ENCODE measurements at regions not wholly inside any gene's neighbourhood (a gene's known extent, or its start where the extent isn't known, plus 50 kb on each side); places are given as distances from the start of the nearest gene placed in this dataset.

- TF ChIP-seq FOXM1 (IDR thresholded peaks at IDR 0.05; ENCODE audit: low read depth): peak; percentile 69; the same call in 1 of the 2 replicates
- TF ChIP-seq FOXM1 (CRISPR knock-in tag; IDR thresholded peaks at IDR 0.05; ENCODE audit: low read depth): no peak
- no peak for TF ChIP-seq TSC22D4 (tag; IDR thresholded peaks at IDR 0.05)
- TF ChIP-seq PURB (CRISPR knock-in tag; IDR thresholded peaks at IDR 0.05; ENCODE audit: low read depth): no peak
- no peak for TF ChIP-seq HMGN3 (IDR thresholded peaks at IDR 0.05; ENCODE audit: borderline replicate concordance, extremely low read depth, insufficient read length, low read depth, low read length)
- peak; percentile 66 for TF ChIP-seq CCNT2 (IDR thresholded peaks at IDR 0.05; ENCODE audit: borderline replicate concordance, extremely low read depth, insufficient read length, low read depth, low read length)
- TF ChIP-seq ELF2 (CRISPR knock-in tag; IDR thresholded peaks at IDR 0.05): no peak
- TF ChIP-seq ZBTB9 (CRISPR knock-in tag; IDR thresholded peaks at IDR 0.05): no peak
- TF ChIP-seq HDAC8 (tag; IDR thresholded peaks at IDR 0.05): no peak
- no peak for TF ChIP-seq CTCF (IDR thresholded peaks at IDR 0.05 in 2 of 3, conservative IDR thresholded peaks at IDR 0.05 in 1 of 3; ENCODE audit: insufficient read depth in 2 of 3, low read depth in 1 of 3, low read length in 3 of 3)
- TF ChIP-seq NUFIP1 (IDR thresholded peaks at IDR 0.05; ENCODE audit: partially characterized antibody): peak; percentile 46
- TF ChIP-seq HSF4 (CRISPR knock-in tag; IDR thresholded peaks at IDR 0.05; ENCODE audit: borderline replicate concordance): no peak
- TF ChIP-seq CUX1 (CRISPR knock-in tag; IDR thresholded peaks at IDR 0.05): 0 out of 2 replicates have a peak, but pooled peaks have one; percentile 31
- TF ChIP-seq POU5F1 (IDR thresholded peaks at IDR 0.05; ENCODE audit: borderline replicate concordance, low read depth, low read length, partially characterized antibody): no peak
- TF ChIP-seq RFX7 (CRISPR knock-in tag; IDR thresholded peaks at IDR 0.05): no peak
- TF ChIP-seq LCOR (CRISPR knock-in tag; IDR thresholded peaks at IDR 0.05): 0 out of 2 replicates have a peak, but pooled peaks have one; percentile 17
- peak; percentile 93 for TF ChIP-seq ZNF766 (CRISPR knock-in tag; conservative IDR thresholded peaks at IDR 0.05)
- TF ChIP-seq PKNOX1 (IDR thresholded peaks at IDR 0.05): peak; percentile 22; the same call in 1 of the 2 replicates
- TF ChIP-seq FOXK1 (CRISPR knock-in tag; IDR thresholded peaks at IDR 0.05; ENCODE audit: borderline replicate concordance): no peak
Measured at GRCh38 chr3:170703121-170703588, 117.3 kb upstream of the SLC7A14 start (continued).

Data from K562 (cell line).